K562 (cell line): ENCODE measurements at regions not wholly inside any gene's neighbourhood (a gene's known extent, or its start where the extent isn't known, plus 50 kb on each side); places are given as distances from the start of the nearest gene placed in this dataset.

Experiments used
- ATAC-seq: fragments of 200-7000 bp; cut with Tn5 transposase; 3 replicates; pipeline ENCODE4 v1.9.1; 2020; ENCODE audit warnings: moderate library complexity
- BruUV-seq: library from RNA; stranded (reverse); fragments of 400-500 nt; replicated peaks from 2 replicates; lab custom pipeline; 2021; lab: Mats Ljungman, UMichigan
- CTCF ChIA-PET: fragments of 300-600 bp; formaldehyde crosslinking; extraction: SDS; loops from one replicate; lab custom pipeline; 2021; ENCODE audit warnings: low intra/inter-chr PET ratio; lab: Yijun Ruan, JAX
- POLR2A ChIA-PET: fragments of 300-600, 350-650 bp; sonication (Branson Sonifier 250); formaldehyde crosslinking; extraction: SDS; loops from one replicate; lab custom pipeline; 2021; ENCODE audit warnings: antibody characterized with exemption, inconsistent platforms; lab: Yijun Ruan, JAX
- DNase-seq, 4 experiments: peaks; one replicate each; pipeline versions ENCODE4 v3.0.0 to v3.0.0-alpha.2; 2011 to 2018; ENCODE audit warnings: low spot score in 3 of 4, mixed read lengths in 3 of 4; ENCODE audit errors: extremely low read depth in 1 of 4
- FAIRE-seq: peaks from 2 replicates; lab custom pipeline; 2011; peaks lifted over from hg19 to GRCh38; lab: Jason Lieb, UNC
- H2AFZ ChIP-seq: 2 replicates; pipeline ENCODE4 v1.6.0; 2011; ENCODE audit warnings: low read depth, low read length, control low read depth, inconsistent platforms
- H3K27ac ChIP-seq: fragments of 200-600 bp; 3 replicates; pipeline ENCODE4 v1.8.0; 2011; ENCODE audit warnings: low read depth, mild to moderate bottlenecking, control low read depth, inconsistent platforms, low read length, moderate library complexity, mixed read lengths; ENCODE audit errors: extremely low read depth
- H3K27me3 ChIP-seq, 2 experiments: fragments of 300-600 bp in 1 of 2; 2 replicates in 1 of 2; 3 replicates in 1 of 2; pipeline versions ENCODE4 v1.6.0 to v1.8.0; 2011; ENCODE audit warnings: inconsistent platforms in 2 of 2, low read length in 2 of 2, mild to moderate bottlenecking in 1 of 2, mixed read lengths in 1 of 2, moderate library complexity in 1 of 2; ENCODE audit not compliant: control insufficient read depth in 2 of 2, insufficient read depth in 2 of 2
- H3K36me3 ChIP-seq: fragments of 300-600 bp; 3 replicates; pipeline ENCODE4 v1.8.0; 2011; ENCODE audit warnings: mild to moderate bottlenecking, low read length, inconsistent platforms; ENCODE audit not compliant: control insufficient read depth, insufficient read depth
- H3K4me1 ChIP-seq, 2 experiments: fragments of 200-600 bp in 1 of 2; replicated peaks in 1 of 2; 2 replicates in 1 of 2; 3 replicates in 1 of 2; pipeline versions ENCODE4 v1.5.1 to v1.8.0; 2011; ENCODE audit warnings: inconsistent platforms in 2 of 2, low read length in 2 of 2, mild to moderate bottlenecking in 1 of 2, mixed read lengths in 1 of 2, moderate library complexity in 1 of 2; ENCODE audit not compliant: control insufficient read depth in 2 of 2, insufficient read depth in 2 of 2
- H3K4me2 ChIP-seq: 2 replicates; pipeline ENCODE4 v1.6.1; 2011; ENCODE audit warnings: low read length, control low read depth, inconsistent platforms, mixed read lengths; ENCODE audit not compliant: insufficient read depth
- H3K4me3 ChIP-seq: fragments of 200-600 bp; sonication (generic), shearing (Covaris generic); 2 replicates; pipeline ENCODE4 v1.5.1; 2016; ENCODE audit warnings: control low read depth, inconsistent platforms
- H3K79me2 ChIP-seq: fragments of 200-600 bp; 3 replicates; pipeline ENCODE4 v1.8.0; 2011; ENCODE audit warnings: low read length, inconsistent platforms; ENCODE audit not compliant: control insufficient read depth, insufficient read depth
- H3K9ac ChIP-seq, 2 experiments: 2 replicates each; pipeline versions ENCODE4 v1.6.0 to v1.6.1; 2011; ENCODE audit warnings: low read depth in 2 of 2, low read length in 2 of 2, control low read depth in 1 of 2, inconsistent platforms in 1 of 2, mild to moderate bottlenecking in 1 of 2, mixed read lengths in 1 of 2; ENCODE audit not compliant: insufficient read depth in 1 of 2
- H3K9me1 ChIP-seq: one replicate; pipeline ENCODE4 v1.6.0; 2011; ENCODE audit warnings: inconsistent platforms, mild to moderate bottlenecking, low read length, moderate library complexity; ENCODE audit not compliant: control insufficient read depth, insufficient read depth
- H3K9me3 ChIP-seq: replicated peaks from 2 replicates; pipeline ENCODE4 v1.5.1; 2011; ENCODE audit warnings: low read depth, low read length, inconsistent platforms; ENCODE audit not compliant: control insufficient read depth, insufficient read depth
- H4K20me1 ChIP-seq: replicated peaks from 2 replicates; pipeline ENCODE4 v1.6.1; 2011; ENCODE audit warnings: low read length, inconsistent platforms, mixed read lengths; ENCODE audit not compliant: control insufficient read depth, insufficient read depth
- NKRF ChIP-seq: fragments of 450-650 bp; IDR thresholded peaks from 2 replicates; pipeline ENCODE4 v1.6.1; 2016; ENCODE audit warnings: borderline replicate concordance
- RBM15 ChIP-seq: fragments of 200-400 bp; formaldehyde crosslinking; IDR thresholded peaks from 2 replicates; pipeline ENCODE4 v1.6.1; 2018; ENCODE audit warnings: mild to moderate bottlenecking, low read length, moderate library complexity; ENCODE audit not compliant: insufficient read depth
- TSC22D4 ChIP-seq: fragments of 450-650 bp; IDR thresholded peaks from 2 replicates; pipeline ENCODE4 v1.6.1; 2016; ENCODE audit warnings: missing genetic modification characterization, missing biosample characterization, control low read depth
- ZNF134 ChIP-seq: fragments of 250-450 bp; sonication (Bioruptor Pico); conservative IDR thresholded peaks from 2 replicates; pipeline ENCODE4 v1.4.0; 2020
- WGBS: fragments of 100-300 bp; shearing (Covaris generic); methylation state at CpG from one replicate; pipeline ENCODE4 v1.1.6; 2016; ENCODE audit warnings: low coverage, mixed read lengths; ENCODE audit not compliant: insufficient coverage; ENCODE audit errors: missing lambda C conversion rate; 5-methylcytosine and 5-hydroxymethylcytosine counted together
- in situ Hi-C: fragments of 300-500 bp; cut with MboI; formaldehyde crosslinking; loops from 4 replicates; pipeline ENCODE4 v1.15.0; 2018; ENCODE audit warnings: inconsistent platforms, mixed read lengths
- intact Hi-C: fragments of 100-400 bp; cut with micrococcal nuclease; formaldehyde crosslinking; loops from 2 replicates; pipeline ENCODE4 v1.14.2; 2022
- TF ChIP-seq, protein P1 (sequence below): fragments of 450-650 bp; IDR thresholded peaks from 2 replicates; pipeline ENCODE4 v1.6.1; 2018; ENCODE audit warnings: mild to moderate bottlenecking, low read depth; ENCODE audit not compliant: partially characterized antibody
- TF ChIP-seq, protein P2 (sequence below): fragments of 250-450 bp; sonication (Bioruptor Pico); IDR thresholded peaks from 2 replicates; pipeline ENCODE4 v1.5.0; 2021

- no peak overlapping the region for H3K4me2 ChIP-seq
- intact Hi-C loops: no loop called here
- TF ChIP-seq RBM15 (no peak), NKRF (no peak), TSC22D4 (no peak), ZNF134 (no peak)
- TF ChIP-seq, protein P1, sequence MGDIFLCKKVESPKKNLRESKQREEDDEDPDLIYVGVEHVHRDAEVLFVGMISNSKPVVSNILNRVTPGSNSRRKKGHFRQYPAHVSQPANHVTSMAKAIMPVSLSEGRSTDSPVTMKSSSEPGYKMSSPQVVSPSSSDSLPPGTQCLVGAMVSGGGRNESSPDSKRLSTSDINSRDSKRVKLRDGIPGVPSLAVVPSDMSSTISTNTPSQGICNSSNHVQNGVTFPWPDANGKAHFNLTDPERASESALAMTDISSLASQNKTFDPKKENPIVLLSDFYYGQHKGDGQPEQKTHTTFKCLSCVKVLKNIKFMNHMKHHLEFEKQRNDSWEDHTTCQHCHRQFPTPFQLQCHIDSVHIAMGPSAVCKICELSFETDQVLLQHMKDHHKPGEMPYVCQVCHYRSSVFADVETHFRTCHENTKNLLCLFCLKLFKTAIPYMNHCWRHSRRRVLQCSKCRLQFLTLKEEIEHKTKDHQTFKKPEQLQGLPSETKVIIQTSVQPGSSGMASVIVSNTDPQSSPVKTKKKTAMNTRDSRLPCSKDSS: no peak
- TF ChIP-seq, protein P2, sequence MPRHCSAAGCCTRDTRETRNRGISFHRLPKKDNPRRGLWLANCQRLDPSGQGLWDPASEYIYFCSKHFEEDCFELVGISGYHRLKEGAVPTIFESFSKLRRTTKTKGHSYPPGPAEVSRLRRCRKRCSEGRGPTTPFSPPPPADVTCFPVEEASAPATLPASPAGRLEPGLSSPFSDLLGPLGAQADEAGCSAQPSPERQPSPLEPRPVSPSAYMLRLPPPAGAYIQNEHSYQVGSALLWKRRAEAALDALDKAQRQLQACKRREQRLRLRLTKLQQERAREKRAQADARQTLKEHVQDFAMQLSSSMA (CRISPR knock-in tag): no peak
- TF ChIP-seq, all 486 proteins: peak for 0
- BruUV-seq: no TSS peak
- ChIA-PET CTCF (no interaction called here), POLR2A (no interaction called here)
- no peak for FAIRE-seq
- in situ Hi-C loops: no loop called here
- Histone ChIP-seq H3K4me1 (no peaks in the 10 kb centered on the region), H3K79me2 (no peaks in the 10 kb centered on the region), H3K9ac (no peak overlapping the region), H3K9me1 (no peaks in the 10 kb centered on the region), H3K27ac (no peak overlapping the region), H3K4me3 (no peak overlapping the region), H2AFZ (no peak overlapping the region), H3K36me3 (no peaks in the 10 kb centered on the region), H3K27me3 (no peaks in the 10 kb centered on the region), H3K9me3 (no peaks in the 10 kb centered on the region), H4K20me1 (no peaks in the 10 kb centered on the region)
- 0% methylated on average over 3 of the region's 3 CpGs for WGBS
- no peak for ATAC-seq
- no peak for DNase-seq
Measured at GRCh38 chr4:114265342-114265741, 285.9 kb upstream of the ARSJ start.
